Progenitor cell of endocrine pancreas (in vitro differentiated cells): ENCODE measurements at regions not wholly inside any gene's neighbourhood (a gene's known extent, or its start where the extent isn't known, plus 50 kb on each side); places are given as distances from the start of the nearest gene placed in this dataset.

Source experiments
- DNase-seq: peaks from one replicate; pipeline ENCODE4 v3.0.0; 2021; ENCODE audit warnings: low spot score; ENCODE audit not compliant: unreplicated experiment
- H3K27ac Mint-ChIP-seq: 2 replicates; pipeline ENCODE4 v1.8.0; 2021; ENCODE audit warnings: mild to moderate bottlenecking, moderate library complexity, mixed read lengths
- H3K27me3 Mint-ChIP-seq: 2 replicates; pipeline ENCODE4 v1.8.0; 2021; ENCODE audit warnings: mixed read lengths
- H3K36me3 Mint-ChIP-seq: 2 replicates; pipeline ENCODE4 v1.8.0; 2022; ENCODE audit warnings: mixed read lengths; ENCODE audit not compliant: insufficient read depth
- H3K4me1 Mint-ChIP-seq: 2 replicates; pipeline ENCODE4 v1.8.0; 2021; ENCODE audit warnings: low read depth, mixed read lengths
- H3K4me3 Mint-ChIP-seq: 2 replicates; pipeline ENCODE4 v1.8.0; 2021; ENCODE audit warnings: low read depth, mild to moderate bottlenecking, moderate library complexity, mixed read lengths
- H3K9me3 Mint-ChIP-seq: 2 replicates; pipeline ENCODE4 v1.8.0; 2021; ENCODE audit warnings: low read depth, mixed read lengths
- CTCF ChIP-seq: fragments of 200-600 bp; sonication (generic); IDR thresholded peaks from one replicate; pipeline ENCODE4 v1.5.0; 2021; ENCODE audit warnings: antibody characterized with exemption, mild to moderate bottlenecking; ENCODE audit not compliant: unreplicated experiment

DNA sequence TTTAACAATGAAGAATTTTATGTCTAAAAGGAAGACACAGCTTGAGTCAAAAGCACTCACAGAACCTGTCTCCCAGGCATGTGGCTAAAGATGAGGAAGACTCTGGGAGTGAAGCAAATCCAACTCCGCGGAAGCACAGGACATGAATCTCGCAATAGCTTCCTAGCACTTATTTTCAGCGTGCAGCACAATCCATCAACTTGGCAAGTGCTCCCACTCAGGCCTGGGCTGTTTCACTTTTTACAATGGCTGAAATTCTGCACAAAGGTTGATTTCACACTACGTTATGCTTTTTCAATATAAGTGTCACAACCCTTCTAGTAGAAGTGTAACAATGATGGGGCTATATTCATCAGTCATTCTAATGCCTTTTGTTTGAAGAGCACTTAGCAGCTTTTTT, 180.2 kb downstream of the XPNPEP1 start:
- no peak for DNase-seq
- no peaks in the 10 kb centered on the region for H3K9me3 Mint-ChIP-seq
- no peaks in the 10 kb centered on the region for H3K27me3 Mint-ChIP-seq
- no peaks in the 10 kb centered on the region for H3K4me1 Mint-ChIP-seq
- TF ChIP-seq CTCF: no peak
- no peaks in the 10 kb centered on the region for H3K36me3 Mint-ChIP-seq
- no peak overlapping the region for H3K27ac Mint-ChIP-seq
- no peak overlapping the region for H3K4me3 Mint-ChIP-seq

- H3K4me3 Mint-ChIP-seq: no peak overlapping the region
- H3K27me3 Mint-ChIP-seq: no peaks in the 10 kb centered on the region
- no peaks in the 10 kb centered on the region for H3K9me3 Mint-ChIP-seq
- DNase-seq: no peak
- no peak overlapping the region for H3K27ac Mint-ChIP-seq
- H3K36me3 Mint-ChIP-seq: no peaks in the 10 kb centered on the region
- H3K4me1 Mint-ChIP-seq: no peaks in the 10 kb centered on the region
- peak; percentile 19 for TF ChIP-seq CTCF
Measured at GRCh38 chr10:109741712-109742111, 181.6 kb downstream of the XPNPEP1 start.

DNA sequence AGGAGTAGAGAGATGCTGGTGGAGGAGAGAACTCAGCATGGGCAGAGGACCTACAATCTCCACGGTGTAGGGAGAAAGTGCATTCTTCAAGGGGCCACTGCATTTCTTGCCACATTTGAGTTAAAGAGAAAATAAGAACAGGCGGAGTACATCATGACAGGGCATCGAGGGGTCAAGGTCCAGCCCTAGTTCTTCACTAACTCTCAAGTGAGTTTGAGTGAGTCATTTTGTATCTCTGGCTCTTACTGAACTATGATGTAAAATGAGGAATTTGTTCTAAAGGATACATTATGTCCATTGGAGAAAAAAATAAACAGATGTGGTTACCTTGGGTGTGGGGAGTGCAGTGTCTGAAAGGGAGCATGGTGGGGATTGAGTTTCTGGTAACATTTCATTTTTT, 182.9 kb downstream of the XPNPEP1 start:
- H3K36me3 Mint-ChIP-seq: no peaks in the 10 kb centered on the region
- TF ChIP-seq CTCF: no peak
- no peaks in the 10 kb centered on the region for H3K4me1 Mint-ChIP-seq
- no peak for DNase-seq
- no peaks in the 10 kb centered on the region for H3K9me3 Mint-ChIP-seq
- H3K27me3 Mint-ChIP-seq: no peaks in the 10 kb centered on the region
- H3K4me3 Mint-ChIP-seq: no peak overlapping the region
- no peak overlapping the region for H3K27ac Mint-ChIP-seq

GRCh38 chr10:109737626-109738025, 185.7 kb downstream of the XPNPEP1 start:
- no peak for DNase-seq
- Mint-ChIP-seq H3K27ac (no peak overlapping the region), H3K36me3 (no peaks in the 10 kb centered on the region), H3K27me3 (no peaks in the 10 kb centered on the region), H3K9me3 (no peaks in the 10 kb centered on the region), H3K4me1 (no peaks in the 10 kb centered on the region), H3K4me3 (no peak overlapping the region)
- no peak for TF ChIP-seq CTCF

DNA sequence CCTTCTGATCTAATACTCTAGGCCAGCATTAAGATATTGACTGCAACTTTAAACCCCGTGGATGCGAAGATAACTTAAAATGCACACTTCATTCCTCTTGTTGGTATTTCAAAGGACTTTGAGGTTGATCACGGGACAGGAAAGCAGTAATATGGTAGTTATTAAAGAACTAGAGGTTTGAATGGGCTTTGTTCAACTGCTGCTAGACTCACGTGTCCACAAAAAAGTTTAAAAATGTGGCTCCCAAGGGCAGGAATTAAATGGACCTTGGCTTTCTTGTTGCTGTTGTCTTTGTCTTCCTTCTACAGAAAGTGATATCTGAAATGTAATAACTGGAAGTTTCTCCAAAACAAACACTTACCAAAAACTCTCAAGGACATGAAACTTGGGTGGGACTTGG, 186.3 kb downstream of the XPNPEP1 start:
- Mint-ChIP-seq H3K36me3 (no peaks in the 10 kb centered on the region), H3K27ac (no peak overlapping the region), H3K9me3 (no peaks in the 10 kb centered on the region), H3K4me1 (no peaks in the 10 kb centered on the region), H3K27me3 (no peaks in the 10 kb centered on the region), H3K4me3 (no peak overlapping the region)
- DNase-seq: no peak
- no peak for TF ChIP-seq CTCF

GRCh38 chr10:109735776-109736175, 187.5 kb downstream of the XPNPEP1 start:
- Mint-ChIP-seq H3K9me3 (no peaks in the 10 kb centered on the region), H3K36me3 (no peaks in the 10 kb centered on the region), H3K4me1 (no peaks in the 10 kb centered on the region), H3K27me3 (no peaks in the 10 kb centered on the region), H3K4me3 (no peak overlapping the region), H3K27ac (no peak overlapping the region)
- TF ChIP-seq CTCF: no peak
- no peak for DNase-seq
